Lung (tissue), 11 donors: ENCODE measurements at regions not wholly inside any gene's neighbourhood (a gene's known extent, or its start where the extent isn't known, plus 50 kb on each side); places are given as distances from the start of the nearest gene placed in this dataset.

Source experiments
- ATAC-seq: fragments of 200-7000 bp; cut with Tn5 transposase; one replicate; pipeline ENCODE4 v1.9.1; 2020; ENCODE audit warnings: moderate number of reproducible peaks; ENCODE audit not compliant: insufficient read depth, low FRiP score
- DNase-seq, 3 donors: peaks; one replicate each; pipeline ENCODE4 v3.0.0-alpha.2; 2013 to 2017
- H3K27ac ChIP-seq, 2 donors: one replicate each; pipeline ENCODE4 v1.5.1; 2013; ENCODE audit warnings: mild to moderate bottlenecking in 2 of 2, moderate library complexity in 2 of 2, control low read depth in 1 of 2, inconsistent platforms in 1 of 2, low read depth in 1 of 2, low read length in 1 of 2
- H3K27me3 ChIP-seq, 3 donors: one replicate each; pipeline ENCODE4 v1.5.1; 2013; ENCODE audit warnings: low read length in 2 of 3; ENCODE audit not compliant: control insufficient read depth in 3 of 3, insufficient read depth in 3 of 3
- H3K36me3 ChIP-seq, 4 donors: one replicate each; pipeline ENCODE4 v1.5.1; 2013; ENCODE audit warnings: low read length in 4 of 4, mild to moderate bottlenecking in 1 of 4, moderate library complexity in 1 of 4; ENCODE audit not compliant: control insufficient read depth in 4 of 4, insufficient read depth in 4 of 4
- H3K4me1 ChIP-seq, 5 donors: one replicate each; pipeline ENCODE4 v1.5.1; 2013; ENCODE audit warnings: low read length in 5 of 5, mild to moderate bottlenecking in 2 of 5, moderate library complexity in 1 of 5; ENCODE audit not compliant: control insufficient read depth in 5 of 5, insufficient read depth in 5 of 5
- H3K4me3 ChIP-seq: one replicate; pipeline ENCODE4 v1.5.1; 2013; ENCODE audit warnings: mild to moderate bottlenecking, control low read depth, moderate library complexity
- H3K9ac ChIP-seq, 2 donors: one replicate each; pipeline ENCODE4 v1.5.1; 2013; ENCODE audit warnings: low read length in 2 of 2, control low read depth in 1 of 2; ENCODE audit not compliant: insufficient read depth in 1 of 2
- H3K9me3 ChIP-seq, 4 donors: one replicate each; pipeline ENCODE4 v1.5.1; 2013; ENCODE audit warnings: low read length in 3 of 4, mild to moderate bottlenecking in 1 of 4, moderate library complexity in 1 of 4; ENCODE audit not compliant: control insufficient read depth in 4 of 4, insufficient read depth in 3 of 4
- WGBS, 2 donors: extraction: QIAGEN DNeasy Blood & Tissue Kit; methylation state at CpG; one replicate each; pipeline ENCODE4 v1.1.7; 2013; 5-methylcytosine and 5-hydroxymethylcytosine counted together
- TF ChIP-seq, protein P1 (sequence below): IDR thresholded peaks from 2 replicates; pipeline ENCODE4 v1.5.1; 2012; ENCODE audit warnings: mild to moderate bottlenecking; ENCODE audit errors: control extremely low read depth, extremely low read depth
- donor health status: control.
- donor health status: control.
- donor health status: Bipolar disorder and iron deficiency.
- donor health status: healthy.
- donor health status: DM: yes; HTN: yes; CAD: no.

DNA sequence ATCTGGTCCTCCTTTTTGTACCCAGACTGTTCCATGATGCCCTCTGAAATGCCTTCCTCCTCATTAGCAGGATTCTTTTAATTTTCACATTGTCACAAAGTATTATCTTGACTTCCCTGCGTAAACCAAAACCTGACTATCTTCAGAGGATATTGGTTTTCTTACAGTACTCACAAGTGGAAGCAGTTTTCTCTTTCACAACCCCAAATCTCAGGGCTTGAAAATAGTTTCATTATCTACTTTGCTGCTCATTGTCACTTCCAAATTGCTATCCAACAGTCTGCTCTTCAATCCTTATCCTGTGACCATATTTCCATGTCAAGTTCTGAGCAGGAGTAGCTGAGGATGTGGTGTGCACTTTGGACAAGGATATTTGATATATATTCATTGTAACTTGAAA, 324.1 kb downstream of the FAM170A start:
- Histone ChIP-seq H3K4me3 (no peak overlapping the region), H3K4me1 (peaks cover 0 to 1% (median 0%) of the 10 kb centered on the region in 5 donors), H3K27me3 (no peaks in the 10 kb centered on the region), H3K36me3 (no peaks in the 10 kb centered on the region), H3K9ac (no peak overlapping the region), H3K27ac (no peak overlapping the region), H3K9me3 (peaks cover 0 to 2% (median 0%) of the 10 kb centered on the region in 4 donors)
- TF ChIP-seq, protein P1, sequence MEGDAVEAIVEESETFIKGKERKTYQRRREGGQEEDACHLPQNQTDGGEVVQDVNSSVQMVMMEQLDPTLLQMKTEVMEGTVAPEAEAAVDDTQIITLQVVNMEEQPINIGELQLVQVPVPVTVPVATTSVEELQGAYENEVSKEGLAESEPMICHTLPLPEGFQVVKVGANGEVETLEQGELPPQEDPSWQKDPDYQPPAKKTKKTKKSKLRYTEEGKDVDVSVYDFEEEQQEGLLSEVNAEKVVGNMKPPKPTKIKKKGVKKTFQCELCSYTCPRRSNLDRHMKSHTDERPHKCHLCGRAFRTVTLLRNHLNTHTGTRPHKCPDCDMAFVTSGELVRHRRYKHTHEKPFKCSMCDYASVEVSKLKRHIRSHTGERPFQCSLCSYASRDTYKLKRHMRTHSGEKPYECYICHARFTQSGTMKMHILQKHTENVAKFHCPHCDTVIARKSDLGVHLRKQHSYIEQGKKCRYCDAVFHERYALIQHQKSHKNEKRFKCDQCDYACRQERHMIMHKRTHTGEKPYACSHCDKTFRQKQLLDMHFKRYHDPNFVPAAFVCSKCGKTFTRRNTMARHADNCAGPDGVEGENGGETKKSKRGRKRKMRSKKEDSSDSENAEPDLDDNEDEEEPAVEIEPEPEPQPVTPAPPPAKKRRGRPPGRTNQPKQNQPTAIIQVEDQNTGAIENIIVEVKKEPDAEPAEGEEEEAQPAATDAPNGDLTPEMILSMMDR: no peak
- WGBS, 2 donors: 0 to 75% methylated on average over 1 of the region's 1 CpG
- DNase-seq: no peak
- ATAC-seq: no peak

DNA sequence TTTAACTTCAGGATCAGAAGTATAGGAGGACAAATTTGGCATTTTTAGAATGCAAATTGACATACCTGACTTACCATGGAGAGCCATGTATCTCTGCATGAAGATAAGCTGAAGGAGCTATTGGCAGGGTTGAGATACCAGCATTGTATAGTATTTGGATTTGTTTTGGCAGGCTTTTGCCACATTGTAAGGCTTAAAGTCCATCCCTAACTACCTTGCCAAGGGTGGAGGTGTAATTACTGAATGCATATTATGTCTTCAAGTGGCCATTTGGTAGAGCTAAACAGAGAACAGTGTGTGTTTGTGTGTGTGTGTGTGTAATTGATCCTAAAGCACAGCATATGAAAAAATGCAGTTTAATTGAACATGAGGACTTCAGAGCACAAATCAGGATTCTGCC, 324.7 kb downstream of the FAM170A start:
- Histone ChIP-seq H3K9ac (no peak overlapping the region), H3K4me1 (peaks cover 0 to 1% (median 0%) of the 10 kb centered on the region in 5 donors), H3K27ac (no peak overlapping the region), H3K36me3 (no peaks in the 10 kb centered on the region), H3K4me3 (no peak overlapping the region), H3K9me3 (peaks cover 0 to 2% (median 0%) of the 10 kb centered on the region in 4 donors), H3K27me3 (no peaks in the 10 kb centered on the region)
- TF ChIP-seq, protein P1: no peak
- DNase-seq: no peak
- ATAC-seq: no peak

DNA sequence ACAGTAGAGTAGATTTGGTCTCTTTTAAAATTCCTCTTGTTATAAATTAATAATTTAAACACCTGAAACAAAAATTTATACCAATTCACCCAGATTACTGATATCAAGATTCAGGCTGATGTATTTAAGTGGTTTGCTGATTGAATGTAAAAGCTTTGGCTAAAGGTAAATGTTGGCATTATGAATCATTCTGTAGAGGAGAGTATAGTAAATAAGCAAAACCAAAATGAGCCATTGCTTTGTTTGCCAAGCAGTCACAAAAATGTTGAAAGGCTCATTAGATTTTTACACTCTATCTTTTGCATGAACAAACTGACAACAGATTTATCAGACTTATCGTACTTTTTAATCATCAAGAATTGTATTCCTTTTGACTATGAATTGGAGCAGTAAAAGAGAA, 332.6 kb downstream of the FAM170A start:
- Histone ChIP-seq H3K27me3 (no peaks in the 10 kb centered on the region), H3K36me3 (no peaks in the 10 kb centered on the region), H3K9me3 (no peaks in the 10 kb centered on the region), H3K4me3 (no peak overlapping the region), H3K4me1 (no peaks in the 10 kb centered on the region), H3K9ac (no peak overlapping the region), H3K27ac (no peak overlapping the region)
- ATAC-seq: no peak
- DNase-seq: no peak
- 59 to 93% methylated on average over 1 of the region's 1 CpG for WGBS, 2 donors
- TF ChIP-seq, protein P1: no peak

DNA sequence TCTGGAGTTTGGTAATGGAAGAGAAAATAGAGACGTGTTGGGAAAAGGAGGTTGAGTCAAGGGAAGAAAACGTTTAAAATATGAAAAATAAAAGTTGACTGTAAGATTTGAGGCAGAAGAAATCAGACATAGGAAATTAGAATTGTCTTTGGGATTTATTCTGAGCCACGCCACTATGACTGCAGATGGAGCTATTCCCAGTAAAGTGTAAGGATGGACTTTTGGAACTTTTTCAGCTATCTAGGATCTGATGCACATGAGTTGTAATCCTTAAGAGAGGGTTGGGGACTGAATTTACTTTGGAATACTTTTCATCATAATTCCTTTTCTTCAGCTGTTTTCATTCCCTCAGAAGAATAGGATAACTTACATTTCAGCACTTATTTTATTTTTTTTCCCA, 336.7 kb downstream of the FAM170A start:
- Histone ChIP-seq H3K4me3 (no peak overlapping the region), H3K36me3 (no peaks in the 10 kb centered on the region), H3K4me1 (no peaks in the 10 kb centered on the region), H3K9me3 (no peaks in the 10 kb centered on the region), H3K27me3 (no peaks in the 10 kb centered on the region), H3K27ac (no peak overlapping the region), H3K9ac (no peak overlapping the region)
- WGBS, 2 donors: 69 to 76% methylated on average over 3 of the region's 3 CpGs
- no peak for DNase-seq
- TF ChIP-seq, protein P1: no peak
- ATAC-seq: no peak
